ENCODE measurements at regions not wholly inside any gene's neighbourhood (a gene's known extent, or its start where the extent isn't known, plus 50 kb on each side); places are given as distances from the start of the nearest gene placed in this dataset.
"Not testable (repeated sequence)": the region's sequence is repeated elsewhere in the genome, so short reads cannot be mapped to it uniquely, and the experiment has no call there.

- DNase-seq = no peak
Measured at GRCh38 chr3:34396956-34397355, 598.5 kb downstream of the PDCD6IP start.

GRCh38 chr3:34399401-34399800, 601.0 kb downstream of the PDCD6IP start:
- DNase-seq = no peak

- no peak for DNase-seq
Measured at GRCh38 chr3:34405159-34405558, 606.7 kb downstream of the PDCD6IP start.

GRCh38 chr3:34407281-34407680, 608.9 kb downstream of the PDCD6IP start:
- no peak for DNase-seq

GRCh38 chr3:34408088-34408487, 609.7 kb downstream of the PDCD6IP start:
- no peak for DNase-seq

GRCh38 chr3:34411596-34411995, 613.2 kb downstream of the PDCD6IP start:
- DNase-seq = no peak

GRCh38 chr3:34419801-34420200, 621.4 kb downstream of the PDCD6IP start:
- DNase-seq = no peak

- DNase-seq = no peak
Measured at GRCh38 chr3:34421762-34422161, 623.3 kb downstream of the PDCD6IP start.

GRCh38 chr3:34439796-34440195, 641.4 kb downstream of the PDCD6IP start:
- no peak for DNase-seq

- no peak for DNase-seq
Measured at GRCh38 chr3:34444137-34444536, 645.7 kb downstream of the PDCD6IP start.

GRCh38 chr3:34449305-34449704, 650.9 kb downstream of the PDCD6IP start:
- DNase-seq = no peak

GRCh38 chr3:34463414-34463813, 665.0 kb downstream of the PDCD6IP start:
- no peak for DNase-seq

GRCh38 chr3:34464646-34465045, 666.2 kb downstream of the PDCD6IP start:
- no peak for DNase-seq

- no peak for DNase-seq
Measured at GRCh38 chr3:34475851-34476250, 677.4 kb downstream of the PDCD6IP start.

- DNase-seq = no peak
Measured at GRCh38 chr3:34483311-34483887, 685.0 kb downstream of the PDCD6IP start.

- no peak for DNase-seq
Measured at GRCh38 chr3:34504366-34504765, 705.9 kb downstream of the PDCD6IP start.

- DNase-seq = no peak
Measured at GRCh38 chr3:34504775-34505174, 706.3 kb downstream of the PDCD6IP start.

- DNase-seq = no peak
Measured at GRCh38 chr3:34508732-34509131, 710.3 kb downstream of the PDCD6IP start.

- DNase-seq = no peak
Measured at GRCh38 chr3:34511891-34512290, 713.5 kb downstream of the PDCD6IP start.

- not testable (repeated sequence) for DNase-seq
Measured at GRCh38 chr3:34519008-34519407, 720.6 kb downstream of the PDCD6IP start.

- DNase-seq = no peak
Measured at GRCh38 chr3:34531156-34531555, 732.7 kb downstream of the PDCD6IP start.

- no peak for DNase-seq
Measured at GRCh38 chr3:34533451-34533850, 735.0 kb downstream of the PDCD6IP start.

GRCh38 chr3:34534013-34534412, 735.6 kb downstream of the PDCD6IP start:
- DNase-seq = no peak

- no peak for DNase-seq
Measured at GRCh38 chr3:34544136-34544535, 745.7 kb downstream of the PDCD6IP start.

GRCh38 chr3:34547297-34547920, 749.0 kb downstream of the PDCD6IP start:
- no peak for DNase-seq
